ENCODE measurements at regions not wholly inside any gene's neighbourhood (a gene's known extent, or its start where the extent isn't known, plus 50 kb on each side); places are given as distances from the start of the nearest gene placed in this dataset.

GRCh38 chr20:48209102-48209501 is 423.8 kb upstream of the SULF2 start:
- no peaks in the 10 kb centered on the region for H3K36me3 ChIP-seq
- H3K4me1 ChIP-seq: peaks cover 0 to 40% (median 24%) of the 10 kb centered on the region in 10 experiments; a peak in 17 of 20 replicates
- no peak for TF ChIP-seq Cebpa-rat (IDR thresholded peaks at IDR 0.05)
- H4K20me1 ChIP-seq: no peaks in the 10 kb centered on the region
- H3K4me2 ChIP-seq: peak overlapping the region in 8 of 11 experiments; percentile 17 to 53 (median 24); a peak in 11 of 22 replicates
- H3K27me3 ChIP-seq: no peaks in the 10 kb centered on the region
- H3K9me3 ChIP-seq (replicated peaks in 1 of 11): no peaks in the 10 kb centered on the region
- H3K9ac ChIP-seq: no peak overlapping the region
- H3K27ac ChIP-seq: no peak overlapping the region
- no peak overlapping the region for H3K4me3 ChIP-seq

- H3K9me3 ChIP-seq (replicated peaks in 1 of 11): no peaks in the 10 kb centered on the region
- H3K9ac ChIP-seq: no peak overlapping the region
- no peak overlapping the region for H3K4me3 ChIP-seq
- peaks cover 0 to 41% (median 24%) of the 10 kb centered on the region in 10 experiments; a peak in 17 of 20 replicates for H3K4me1 ChIP-seq
- TF ChIP-seq Cebpa-rat (IDR thresholded peaks at IDR 0.05): no peak
- H3K27ac ChIP-seq: no peak overlapping the region
- no peaks in the 10 kb centered on the region for H4K20me1 ChIP-seq
- peak overlapping the region in 3 of 11 experiments; percentile 20 to 50 (median 27); a peak in 3 of 22 replicates for H3K4me2 ChIP-seq
- H3K27me3 ChIP-seq: no peaks in the 10 kb centered on the region
- H3K36me3 ChIP-seq: no peaks in the 10 kb centered on the region
These were observed 422.9 kb upstream of the SULF2 start for GRCh38 chr20:48208176-48208575.

- no peak overlapping the region for H3K9ac ChIP-seq
- peaks cover 0 to 42% (median 25%) of the 10 kb centered on the region in 10 experiments; a peak in 15 of 20 replicates for H3K4me1 ChIP-seq
- H3K9me3 ChIP-seq (replicated peaks in 1 of 11): no peaks in the 10 kb centered on the region
- no peak overlapping the region for H3K27ac ChIP-seq
- H4K20me1 ChIP-seq: no peaks in the 10 kb centered on the region
- H3K27me3 ChIP-seq: no peaks in the 10 kb centered on the region
- no peak overlapping the region for H3K4me2 ChIP-seq
- H3K36me3 ChIP-seq: no peaks in the 10 kb centered on the region
- no peak overlapping the region for H3K4me3 ChIP-seq
- no peak for TF ChIP-seq Cebpa-rat (IDR thresholded peaks at IDR 0.05)
These were observed 422.2 kb upstream of the SULF2 start for GRCh38 chr20:48207505-48207904.

- Histone ChIP-seq H3K9ac (no peak overlapping the region), H4K20me1 (no peaks in the 10 kb centered on the region), H3K4me3 (no peak overlapping the region), H3K27me3 (no peaks in the 10 kb centered on the region), H3K9me3 (replicated peaks in 1 of 11) (no peaks in the 10 kb centered on the region), H3K27ac (no peak overlapping the region), H3K4me2 (no peak overlapping the region), H3K36me3 (no peaks in the 10 kb centered on the region), H3K4me1 (peaks cover 0 to 47% (median 25%) of the 10 kb centered on the region in 10 experiments; a peak in 15 of 20 replicates)
- no peak for TF ChIP-seq Cebpa-rat (IDR thresholded peaks at IDR 0.05)
These were observed 420.5 kb upstream of the SULF2 start for GRCh38 chr20:48205786-48206185.

GRCh38 chr20:48205281-48205782 is 420.1 kb upstream of the SULF2 start:
- Histone ChIP-seq H3K9ac (no peak overlapping the region), H3K4me1 (peaks cover 0 to 47% (median 25%) of the 10 kb centered on the region in 10 experiments; a peak in 15 of 20 replicates), H3K4me2 (no peak overlapping the region), H3K9me3 (replicated peaks in 1 of 11) (no peaks in the 10 kb centered on the region), H3K4me3 (no peak overlapping the region), H4K20me1 (no peaks in the 10 kb centered on the region), H3K27ac (no peak overlapping the region), H3K36me3 (no peaks in the 10 kb centered on the region), H3K27me3 (no peaks in the 10 kb centered on the region)
- no peak for TF ChIP-seq Cebpa-rat (IDR thresholded peaks at IDR 0.05)

GRCh38 chr20:48204499-48204898 is 419.2 kb upstream of the SULF2 start:
- Histone ChIP-seq H3K4me1 (peaks cover 0 to 50% (median 25%) of the 10 kb centered on the region in 10 experiments; a peak in 15 of 20 replicates), H3K27me3 (no peaks in the 10 kb centered on the region), H3K4me3 (no peak overlapping the region), H3K36me3 (no peaks in the 10 kb centered on the region), H3K27ac (no peak overlapping the region), H3K9ac (no peak overlapping the region), H3K9me3 (replicated peaks in 1 of 11) (no peaks in the 10 kb centered on the region), H4K20me1 (no peaks in the 10 kb centered on the region), H3K4me2 (peak overlapping the region in 3 of 11 experiments; percentile 62 to 71 (median 65); a peak in 4 of 22 replicates)
- no peak for TF ChIP-seq Cebpa-rat (IDR thresholded peaks at IDR 0.05)

- Histone ChIP-seq H4K20me1 (no peaks in the 10 kb centered on the region), H3K9ac (no peak overlapping the region), H3K9me3 (replicated peaks in 1 of 11) (no peaks in the 10 kb centered on the region), H3K27ac (no peak overlapping the region), H3K27me3 (no peaks in the 10 kb centered on the region), H3K4me3 (no peak overlapping the region), H3K4me1 (peaks cover 0 to 42% (median 16%) of the 10 kb centered on the region in 10 experiments; a peak in 15 of 20 replicates), H3K36me3 (no peaks in the 10 kb centered on the region), H3K4me2 (peak overlapping the region in 9 of 11 experiments; percentile 15 to 73 (median 62); a peak in 15 of 22 replicates)
- no peak for TF ChIP-seq Cebpa-rat (IDR thresholded peaks at IDR 0.05)
These were observed 418.0 kb upstream of the SULF2 start for GRCh38 chr20:48203252-48203651.

GRCh38 chr20:48202334-48203113 is 417.2 kb upstream of the SULF2 start:
- H3K27ac ChIP-seq: no peak overlapping the region
- no peak for TF ChIP-seq Cebpa-rat (IDR thresholded peaks at IDR 0.05)

GRCh38 chr20:48201885-48202284 is 416.6 kb upstream of the SULF2 start:
- no peak for TF ChIP-seq Cebpa-rat (IDR thresholded peaks at IDR 0.05)
- Histone ChIP-seq H3K27ac (no peak overlapping the region), H3K9ac (no peak overlapping the region), H3K36me3 (no peaks in the 10 kb centered on the region), H3K27me3 (no peaks in the 10 kb centered on the region), H3K4me2 (no peak overlapping the region), H3K4me3 (no peak overlapping the region), H3K9me3 (replicated peaks in 1 of 11) (no peaks in the 10 kb centered on the region), H4K20me1 (no peaks in the 10 kb centered on the region), H3K4me1 (peaks cover 0 to 53% (median 29%) of the 10 kb centered on the region in 10 experiments; a peak in 15 of 20 replicates)

More at GRCh38 chr20:48202334-48203113, 417.2 kb upstream of the SULF2 start:
- Histone ChIP-seq H3K4me2 (peak overlapping the region in 8 of 11 experiments; percentile 29 to 73 (median 64); a peak in 13 of 22 replicates), H3K4me1 (peaks cover 0 to 47% (median 22%) of the 10 kb centered on the region in 10 experiments; a peak in 15 of 20 replicates), H3K9ac (no peak overlapping the region), H3K9me3 (replicated peaks in 1 of 11) (no peaks in the 10 kb centered on the region), H4K20me1 (no peaks in the 10 kb centered on the region), H3K27me3 (no peaks in the 10 kb centered on the region), H3K4me3 (no peak overlapping the region), H3K36me3 (no peaks in the 10 kb centered on the region)

Measured in BLaER1 treated with 17β-estradiol and CSF1 and Interleukin-3, amounts not matched to agents 10 nM and 100 nM (cell line).